ENCODE measurements at regions not wholly inside any gene's neighbourhood (a gene's known extent, or its start where the extent isn't known, plus 50 kb on each side); places are given as distances from the start of the nearest gene placed in this dataset.

DNA sequence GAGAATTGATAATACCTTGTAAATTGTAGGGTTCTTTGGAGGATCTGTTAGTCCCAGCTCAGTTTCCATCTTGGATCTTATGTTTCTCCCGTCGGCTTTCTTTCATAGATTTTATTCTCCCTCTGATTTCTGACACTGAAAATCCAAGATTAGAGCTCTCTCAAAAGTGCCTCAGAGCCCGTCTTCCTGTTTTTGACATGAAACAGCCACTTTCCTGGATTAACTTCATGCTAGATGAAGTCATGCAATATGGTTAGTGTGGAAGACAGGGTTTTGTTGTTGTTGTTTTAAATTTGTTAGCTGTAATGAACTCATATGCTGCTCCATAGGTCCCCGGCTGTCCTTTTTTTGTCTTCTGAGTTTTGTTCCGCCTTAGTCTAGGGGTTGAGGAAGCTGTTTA is 51.6 kb upstream of the ZFR start:
- TF ChIP-seq, protein P1, sequence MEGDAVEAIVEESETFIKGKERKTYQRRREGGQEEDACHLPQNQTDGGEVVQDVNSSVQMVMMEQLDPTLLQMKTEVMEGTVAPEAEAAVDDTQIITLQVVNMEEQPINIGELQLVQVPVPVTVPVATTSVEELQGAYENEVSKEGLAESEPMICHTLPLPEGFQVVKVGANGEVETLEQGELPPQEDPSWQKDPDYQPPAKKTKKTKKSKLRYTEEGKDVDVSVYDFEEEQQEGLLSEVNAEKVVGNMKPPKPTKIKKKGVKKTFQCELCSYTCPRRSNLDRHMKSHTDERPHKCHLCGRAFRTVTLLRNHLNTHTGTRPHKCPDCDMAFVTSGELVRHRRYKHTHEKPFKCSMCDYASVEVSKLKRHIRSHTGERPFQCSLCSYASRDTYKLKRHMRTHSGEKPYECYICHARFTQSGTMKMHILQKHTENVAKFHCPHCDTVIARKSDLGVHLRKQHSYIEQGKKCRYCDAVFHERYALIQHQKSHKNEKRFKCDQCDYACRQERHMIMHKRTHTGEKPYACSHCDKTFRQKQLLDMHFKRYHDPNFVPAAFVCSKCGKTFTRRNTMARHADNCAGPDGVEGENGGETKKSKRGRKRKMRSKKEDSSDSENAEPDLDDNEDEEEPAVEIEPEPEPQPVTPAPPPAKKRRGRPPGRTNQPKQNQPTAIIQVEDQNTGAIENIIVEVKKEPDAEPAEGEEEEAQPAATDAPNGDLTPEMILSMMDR (IDR thresholded peaks at IDR 0.05; ENCODE audit: control insufficient read depth, insufficient read depth, low read depth, low read length, missing control alignments): no peak
- no peak overlapping the region for H3K4me3 ChIP-seq (ENCODE audit: control insufficient read depth, low read depth, low read length)
- no peak for DNase-seq (ENCODE audit: low read depth)

DNA sequence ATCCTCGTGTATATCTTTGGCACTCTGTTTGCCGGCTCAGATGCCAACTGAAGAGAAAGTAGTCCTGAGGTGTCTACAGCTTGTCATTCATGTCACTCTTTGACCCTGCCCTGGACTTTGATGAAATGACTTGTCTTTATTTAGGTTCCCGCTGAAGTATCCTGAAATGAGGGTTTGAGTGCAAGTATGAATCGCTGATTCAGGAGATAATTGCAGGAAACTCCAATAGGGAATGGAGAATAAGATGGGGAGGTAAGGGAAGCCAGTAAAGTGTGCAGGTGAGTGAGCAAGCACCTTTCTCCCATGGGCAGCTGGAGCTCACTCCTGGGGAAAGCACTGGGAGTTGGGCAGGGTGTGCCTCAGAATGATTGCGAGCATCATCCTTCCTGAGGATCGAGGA is 50.3 kb upstream of the ZFR start:
- DNase-seq (ENCODE audit: low read depth): no peak
- H3K4me3 ChIP-seq (ENCODE audit: control insufficient read depth, low read depth, low read length): no peak overlapping the region
- TF ChIP-seq, protein P1 (IDR thresholded peaks at IDR 0.05; ENCODE audit: control insufficient read depth, insufficient read depth, low read depth, low read length, missing control alignments): no peak

All from AG09309 (cell line).